CD4-positive, alpha-beta T cell (primary cell): ENCODE measurements at regions not wholly inside any gene's neighbourhood (a gene's known extent, or its start where the extent isn't known, plus 50 kb on each side); places are given as distances from the start of the nearest gene placed in this dataset.
A peak's percentile ranks its signal among the peaks of the same experiment; 100 is the strongest.

Experiments used
- ATAC-seq: fragments of 200-7000 bp; cut with Tn5 transposase; one replicate; pipeline ENCODE4 v1.10.0; 2022; ENCODE audit warnings: mild to moderate bottlenecking; ENCODE audit not compliant: poor library complexity
- CTCF ChIA-PET: fragments of 350-600 bp; sonication (Branson Sonifier 250); formaldehyde crosslinking; loops from one replicate; lab custom pipeline; 2021; ENCODE audit warnings: antibody characterized with exemption, inconsistent platforms; lab: Charles Lee
- POLR2A ChIA-PET: fragments of 350-600 bp; sonication (Branson Sonifier 250); formaldehyde crosslinking; loops from one replicate; lab custom pipeline; 2021; ENCODE audit warnings: antibody characterized with exemption, inconsistent platforms; lab: Charles Lee
- DNase-seq, 14 experiments: peaks; one replicate each; pipeline ENCODE4 v3.0.0-alpha.2; 2013 to 2020; ENCODE audit warnings: mixed read lengths in 2 of 14
- H3K27ac ChIP-seq, 2 donors: one replicate each; pipeline versions ENCODE4 v1.5.1 to v1.7.0; 2013; ENCODE audit warnings: low read length in 2 of 2, low read depth in 1 of 2, mild to moderate bottlenecking in 1 of 2
- H3K27me3 ChIP-seq, 2 experiments: 1 replicate in 1 of 2; 2 replicates in 1 of 2; pipeline versions ENCODE4 v1.6.1 to v1.7.0; 2013; ENCODE audit warnings: low read length in 2 of 2, control low read depth in 1 of 2, mild to moderate bottlenecking in 1 of 2, moderate library complexity in 1 of 2; ENCODE audit not compliant: insufficient read depth in 2 of 2, control insufficient read depth in 1 of 2
- H3K36me3 ChIP-seq: one replicate; pipeline ENCODE4 v1.6.1; 2013; ENCODE audit warnings: low read length, control low read depth; ENCODE audit not compliant: insufficient read depth
- H3K4me1 ChIP-seq: one replicate; pipeline ENCODE4 v1.6.1; 2013; ENCODE audit warnings: low read length, control low read depth; ENCODE audit not compliant: insufficient read depth
- H3K4me3 ChIP-seq: one replicate; pipeline ENCODE4 v1.5.1; 2013; ENCODE audit warnings: mild to moderate bottlenecking, low read length, moderate library complexity
- H3K9me3 ChIP-seq, 2 experiments: 1 replicate in 1 of 2; 2 replicates in 1 of 2; pipeline versions ENCODE4 v1.6.1 to v1.7.0; 2013; ENCODE audit warnings: low read length in 2 of 2, mild to moderate bottlenecking in 2 of 2, control low read depth in 1 of 2, moderate library complexity in 1 of 2; ENCODE audit not compliant: control insufficient read depth in 1 of 2, insufficient read depth in 1 of 2
- H3K27ac Mint-ChIP-seq: one replicate; pipeline ENCODE4 v1.8.0; 2020; ENCODE audit warnings: mixed read lengths
- H3K27me3 Mint-ChIP-seq: one replicate; pipeline ENCODE4 v1.8.0; 2021; ENCODE audit warnings: mixed read lengths
- H3K36me3 Mint-ChIP-seq: one replicate; pipeline ENCODE4 v1.8.0; 2021; ENCODE audit warnings: low read depth, mixed read lengths
- H3K4me1 Mint-ChIP-seq: one replicate; pipeline ENCODE4 v1.8.0; 2021; ENCODE audit warnings: low read depth, mixed read lengths
- H3K4me3 Mint-ChIP-seq: one replicate; pipeline ENCODE4 v1.8.0; 2020; ENCODE audit warnings: mild to moderate bottlenecking, mixed read lengths
- H3K9me3 Mint-ChIP-seq: one replicate; pipeline ENCODE4 v1.8.0; 2020; ENCODE audit warnings: mixed read lengths
- CTCF ChIP-seq: fragments of 200-600 bp; IDR thresholded peaks from one replicate; pipeline ENCODE4 v1.8.0; 2022; ENCODE audit warnings: antibody characterized with exemption, mild to moderate bottlenecking
- intact Hi-C, 2 experiments: fragments of 100-400 bp; cut with DNase I in 1 of 2; cut with micrococcal nuclease in 1 of 2; formaldehyde crosslinking; loops; one replicate each; pipeline versions ENCODE4 v1.15.1 to v1.9.0; 2023 to 2025; cut with DNase I, micrococcal nuclease

GRCh38 chr4:71186257-71186565, 152.6 kb upstream of the SLC4A4 start:
- Mint-ChIP-seq H3K27ac (no peak overlapping the region), H3K4me3 (peak overlapping the region; percentile 90), H3K4me1 (peaks cover 32% of the 10 kb centered on the region), H3K27me3 (peaks cover 62% of the 10 kb centered on the region), H3K36me3 (no peaks in the 10 kb centered on the region), H3K9me3 (no peaks in the 10 kb centered on the region)
- CTCF ChIA-PET: no interaction called here
- Histone ChIP-seq H3K4me3 (peak overlapping the region; percentile 37), H3K27me3 (peaks cover 11 to 36% of the 10 kb centered on the region in 2 experiments), H3K36me3 (no peaks in the 10 kb centered on the region), H3K4me1 (peaks cover 15% of the 10 kb centered on the region), H3K27ac (no peak overlapping the region), H3K9me3 (no peaks in the 10 kb centered on the region)
- POLR2A ChIA-PET: interaction anchor here (0.8 kb wide), 1 partner anchor 17 kb away, joined by 4 read pairs; no protein-coding TSS in a partner anchor
- ATAC-seq (no peak), DNase-seq (no peak)
- intact Hi-C loops: loop anchor here in 1 of 2 experiments (10.0 kb wide), 2 partner anchors 201 to 529 kb away; no protein-coding TSS in a partner anchor
- no peak for TF ChIP-seq CTCF

DNA sequence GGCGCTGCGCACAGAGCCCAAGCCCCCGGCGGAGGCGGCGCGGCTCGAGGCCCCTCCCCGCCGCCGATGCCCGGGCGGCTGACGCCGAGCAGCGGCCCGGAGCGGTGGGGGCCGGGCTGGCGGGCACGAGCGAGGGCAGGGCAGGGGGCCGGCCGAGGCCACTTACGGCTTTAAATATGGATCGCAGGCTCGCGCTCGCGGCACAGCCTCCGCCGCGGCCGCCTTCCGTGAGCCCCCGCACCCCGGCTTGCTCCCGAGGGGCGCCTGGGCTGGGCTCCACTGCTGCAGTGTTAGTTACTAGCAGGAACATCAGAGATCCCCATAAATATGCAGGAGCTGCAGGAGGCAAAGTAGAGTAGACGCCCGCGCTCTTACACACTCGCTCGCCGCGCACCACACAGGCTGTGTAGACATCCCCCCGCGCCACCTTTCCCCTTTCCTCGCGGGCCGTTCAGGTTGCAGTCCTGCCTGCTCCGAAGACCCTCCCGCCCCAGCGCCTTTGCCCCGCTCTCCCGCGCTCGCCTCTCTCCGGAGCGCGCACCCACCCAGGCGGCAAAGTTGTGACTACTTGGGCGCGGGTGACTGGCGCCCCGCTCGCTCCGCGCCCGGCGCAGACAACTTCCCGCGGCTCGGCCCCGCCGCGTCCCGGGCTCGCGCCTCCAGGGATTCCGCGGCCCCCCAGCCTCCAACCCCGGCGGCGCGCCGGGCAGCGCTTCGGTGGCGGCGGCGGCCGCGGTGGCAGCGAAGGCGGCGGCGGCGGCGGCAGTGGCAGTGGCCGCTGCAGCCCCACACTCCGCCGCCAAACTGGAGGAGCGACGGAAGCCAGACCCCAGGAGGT, 152.0 kb upstream of the SLC4A4 start:
- H3K9me3 Mint-ChIP-seq: no peaks in the 10 kb centered on the region
- POLR2A ChIA-PET: interaction anchor here (0.8 kb wide), 1 partner anchor 16 kb away, joined by 4 read pairs; no protein-coding TSS in a partner anchor
- H3K27ac Mint-ChIP-seq: no peak overlapping the region
- H3K4me3 Mint-ChIP-seq: peak overlapping the region; percentile 79
- H3K27ac ChIP-seq: no peak overlapping the region
- intact Hi-C loops: loop anchor here in 1 of 2 experiments (10.0 kb wide), 2 partner anchors 202 to 528 kb away; no protein-coding TSS in a partner anchor
- H3K36me3 ChIP-seq: no peaks in the 10 kb centered on the region
- H3K36me3 Mint-ChIP-seq: no peaks in the 10 kb centered on the region
- ATAC-seq (peak; percentile 53), DNase-seq (peak in 8 of 14 experiments; percentile 1 to 66 (median 18))
- H3K4me1 Mint-ChIP-seq: peaks cover 32% of the 10 kb centered on the region
- H3K27me3 ChIP-seq: peaks cover 11 to 36% of the 10 kb centered on the region in 2 experiments
- CTCF ChIA-PET: interaction anchor here (2.0 kb wide), 1 partner anchor 13 kb away, joined by 4 read pairs; no protein-coding TSS in a partner anchor
- H3K9me3 ChIP-seq: no peaks in the 10 kb centered on the region
- TF ChIP-seq CTCF: no peak
- H3K4me3 ChIP-seq: peak overlapping the region; percentile 64
- H3K27me3 Mint-ChIP-seq: peaks cover 65% of the 10 kb centered on the region
- H3K4me1 ChIP-seq: peaks cover 15% of the 10 kb centered on the region

DNA sequence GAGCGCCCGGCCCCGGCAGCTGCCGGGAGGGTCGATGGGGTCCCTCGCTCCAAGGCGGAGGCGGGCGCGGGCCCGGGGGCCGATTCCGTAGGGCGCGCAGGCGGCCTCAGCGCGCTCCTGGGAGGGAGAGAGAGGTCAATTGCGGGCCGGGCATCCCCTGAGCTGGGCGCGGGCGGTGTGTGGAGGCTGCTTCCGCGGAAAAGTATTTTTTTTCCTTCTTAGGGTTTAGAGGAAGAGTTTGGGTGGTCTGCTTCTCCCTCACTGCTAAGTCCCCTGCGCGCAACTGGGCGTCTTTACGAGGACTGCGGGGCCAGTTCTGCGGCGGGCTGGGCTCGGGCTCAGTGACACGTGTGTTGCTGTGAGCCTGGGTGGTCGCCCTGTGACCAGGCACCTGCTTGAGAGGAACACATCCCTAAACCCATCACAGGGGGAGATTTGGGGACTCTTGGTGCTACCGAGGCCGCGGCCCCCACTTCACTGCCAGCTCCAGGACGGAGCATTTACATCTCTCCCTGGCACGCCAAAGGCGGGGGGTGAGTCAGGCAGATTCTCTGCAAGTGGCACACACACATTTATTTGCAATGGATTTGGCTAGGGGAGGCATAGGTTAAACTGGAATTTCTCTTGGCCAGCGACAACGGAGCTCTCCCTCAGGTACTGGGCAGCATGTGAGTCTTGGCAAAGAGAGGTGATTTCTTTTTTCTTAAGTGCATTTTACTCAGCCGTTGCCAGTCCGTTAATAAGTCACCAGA, 151.2 kb upstream of the SLC4A4 start:
- Mint-ChIP-seq H3K4me3 (peak overlapping the region; percentile 70), H3K27me3 (peaks cover 72% of the 10 kb centered on the region), H3K4me1 (peaks cover 32% of the 10 kb centered on the region), H3K27ac (no peak overlapping the region), H3K36me3 (no peaks in the 10 kb centered on the region), H3K9me3 (no peaks in the 10 kb centered on the region)
- CTCF ChIA-PET: interaction anchor here (2.0 kb wide), 1 partner anchor 12 kb away, joined by 4 read pairs; no protein-coding TSS in a partner anchor
- POLR2A ChIA-PET: no interaction called here
- H3K4me1 ChIP-seq: peaks cover 15% of the 10 kb centered on the region
- no peak for TF ChIP-seq CTCF
- H3K27ac ChIP-seq: no peak overlapping the region
- no peaks in the 10 kb centered on the region for H3K9me3 ChIP-seq
- DNase-seq (peak in 8 of 14 experiments; percentile 1 to 33 (median 14)), ATAC-seq (no peak)
- H3K36me3 ChIP-seq: no peaks in the 10 kb centered on the region
- H3K27me3 ChIP-seq: peaks cover 11 to 36% of the 10 kb centered on the region in 2 experiments
- intact Hi-C loops: loop anchor here in 1 of 2 experiments (10.0 kb wide), 2 partner anchors 203 to 527 kb away; no protein-coding TSS in a partner anchor
- H3K4me3 ChIP-seq: peak overlapping the region; percentile 50
